IPS DF 4.7 (cell line): ENCODE measurements at regions not wholly inside any gene's neighbourhood (a gene's known extent, or its start where the extent isn't known, plus 50 kb on each side); places are given as distances from the start of the nearest gene placed in this dataset.

Experiments used
- DNase-seq: peaks from one replicate; pipeline ENCODE4 v3.0.0-alpha.2; 2013; ENCODE audit warnings: low spot score; ENCODE audit errors: extremely low read depth

DNA sequence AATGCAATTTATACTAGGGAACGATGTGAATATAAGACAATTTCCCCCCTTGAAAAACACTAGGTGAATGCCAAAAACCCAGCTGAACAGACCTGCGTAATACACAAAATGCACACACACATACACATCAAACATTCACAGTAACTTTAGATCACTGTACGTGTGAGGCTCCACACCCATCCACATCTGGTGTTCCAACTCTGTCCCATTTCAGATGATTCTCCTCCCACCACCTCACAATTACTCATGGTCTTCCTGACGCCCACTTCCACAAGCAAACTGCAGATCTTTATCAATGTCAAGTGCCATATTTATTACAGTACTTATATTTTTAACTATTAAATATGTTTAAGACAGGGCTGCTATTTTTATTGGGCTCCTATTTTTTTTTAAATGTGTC lies 57.8 kb upstream of the TENM4 start:
- DNase-seq = no peak

DNA sequence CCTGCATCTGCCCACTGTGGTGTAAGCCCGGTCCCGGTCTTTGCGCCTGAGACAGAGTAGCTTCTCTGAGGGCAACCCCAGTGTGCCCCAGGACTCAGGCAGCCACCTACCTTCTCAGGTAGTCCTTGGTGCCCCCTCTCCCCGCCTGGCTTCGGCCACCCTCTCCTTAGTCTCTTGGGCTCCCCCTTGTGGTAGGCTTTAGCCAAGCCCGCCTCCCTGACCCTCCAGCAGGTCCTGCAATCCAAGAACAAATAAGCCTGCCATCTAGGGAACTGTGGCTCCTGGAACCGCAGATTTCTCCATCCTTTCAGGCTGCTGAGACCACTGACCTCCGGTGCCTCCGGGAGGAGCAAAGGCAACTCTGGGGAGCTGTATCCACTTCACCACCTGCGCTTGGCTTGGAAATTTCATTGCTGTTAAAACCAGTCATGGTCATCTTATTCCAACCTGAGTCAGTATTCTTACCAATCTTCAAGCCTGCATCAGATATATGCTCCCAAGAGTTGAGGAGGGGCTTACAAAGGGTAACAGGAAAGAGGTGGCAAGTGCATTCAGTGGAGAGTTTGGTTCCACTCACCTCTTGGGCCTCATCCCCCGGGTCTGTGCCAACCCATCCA lies 52.8 kb upstream of the TENM4 start:
- DNase-seq = peak; percentile 75

DNA sequence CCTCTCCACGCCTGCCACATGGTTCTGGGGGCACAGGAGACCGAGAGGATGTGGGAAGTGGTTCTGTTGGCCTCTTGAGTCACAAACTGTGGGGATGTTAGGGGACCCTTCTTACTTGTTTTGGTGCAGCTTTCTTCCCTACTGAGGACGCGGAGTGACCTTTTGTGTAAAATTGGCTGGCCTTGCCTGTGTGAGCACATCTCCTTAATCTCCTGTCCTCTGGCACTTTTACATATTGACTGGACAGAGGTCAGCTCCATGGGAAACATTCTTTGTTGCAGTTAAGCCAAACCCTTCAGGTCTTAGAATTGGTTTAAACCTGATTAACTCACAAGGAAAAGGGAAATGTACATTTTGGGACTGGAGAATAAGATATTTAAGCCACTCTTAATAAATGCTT lies 51.2 kb upstream of the TENM4 start:
- DNase-seq = no peak
